H1 (cell line): ENCODE measurements at regions not wholly inside any gene's neighbourhood (a gene's known extent, or its start where the extent isn't known, plus 50 kb on each side); places are given as distances from the start of the nearest gene placed in this dataset.
"Not testable (repeated sequence)": the region's sequence is repeated elsewhere in the genome, so short reads cannot be mapped to it uniquely, and the experiment has no call there.

ENCODE experiments used
- CTCF ChIA-PET: fragments of 300-600 bp; sonication (Branson Sonifier 250); formaldehyde crosslinking; loops from one replicate; lab custom pipeline; 2021; ENCODE audit not compliant: partially characterized antibody; lab: Charles Lee
- POLR2A ChIA-PET: fragments of 300-600 bp; sonication (Branson Sonifier 250); formaldehyde crosslinking; loops from one replicate; lab custom pipeline; 2021; ENCODE audit warnings: inconsistent platforms; ENCODE audit not compliant: partially characterized antibody; lab: Charles Lee
- DNase-seq, 2 experiments: peaks; one replicate each; pipeline versions ENCODE4 v3.0.0 to v3.0.0-alpha.2; 2010 to 2022; ENCODE audit warnings: low spot score in 2 of 2, low read depth in 1 of 2, mixed read lengths in 1 of 2
- FAIRE-seq: peaks from 2 replicates; lab custom pipeline; 2011; peaks lifted over from hg19 to GRCh38; lab: Jason Lieb, UNC
- H2AFZ ChIP-seq: 2 replicates; pipeline ENCODE4 v1.8.1; 2012; ENCODE audit warnings: low read length, inconsistent platforms
- H2AK5ac ChIP-seq: 2 replicates; pipeline ENCODE4 v1.6.1; 2013; ENCODE audit warnings: low read depth, low read length
- H2BK120ac ChIP-seq: replicated peaks from 2 replicates; pipeline ENCODE3; 2013; ENCODE audit warnings: low read depth, low read length, inconsistent platforms
- H2BK12ac ChIP-seq: 2 replicates; pipeline ENCODE4 v1.6.1; 2013; ENCODE audit warnings: low read depth, low read length
- H2BK15ac ChIP-seq: 2 replicates; pipeline ENCODE4 v1.6.1; 2013; ENCODE audit warnings: low read length
- H2BK20ac ChIP-seq: 2 replicates; pipeline ENCODE4 v1.6.1; 2013; ENCODE audit warnings: low read length
- H2BK5ac ChIP-seq: 2 replicates; pipeline ENCODE4 v1.6.1; 2013; ENCODE audit warnings: low read depth, low read length
- H3K14ac ChIP-seq: 2 replicates; pipeline ENCODE4 v1.6.1; 2013; ENCODE audit warnings: inconsistent platforms; ENCODE audit not compliant: insufficient read length
- H3K18ac ChIP-seq: 2 replicates; pipeline ENCODE4 v1.6.1; 2013; ENCODE audit warnings: low read length; ENCODE audit errors: extremely low read depth
- H3K23ac ChIP-seq: 2 replicates; pipeline ENCODE4 v1.6.1; 2013; ENCODE audit warnings: inconsistent platforms; ENCODE audit not compliant: insufficient read length
- H3K23me2 ChIP-seq: 2 replicates; pipeline ENCODE4 v1.6.1; 2013; ENCODE audit warnings: low read depth, low read length
- H3K27ac ChIP-seq: 2 replicates; pipeline ENCODE4 v1.6.1; 2011; ENCODE audit warnings: low read depth, low read length, inconsistent platforms
- H3K27me3 ChIP-seq, 4 experiments: replicated peaks in 1 of 4; 1 replicate in 1 of 4; 2 replicates in 3 of 4; pipeline versions ENCODE4 v1.6.1 to v1.8.1; 2011 to 2013; ENCODE audit warnings: low read length in 3 of 4, mild to moderate bottlenecking in 3 of 4, inconsistent platforms in 2 of 4, mixed read lengths in 2 of 4, moderate library complexity in 1 of 4; ENCODE audit not compliant: control insufficient read depth in 3 of 4, insufficient read depth in 3 of 4; ENCODE audit errors: extremely low read depth in 1 of 4
- H3K36me3 ChIP-seq, 4 experiments: 2 replicates each; pipeline versions ENCODE4 v1.6.1 to v1.8.1; 2011 to 2013; ENCODE audit warnings: mild to moderate bottlenecking in 4 of 4, low read length in 3 of 4, moderate library complexity in 2 of 4, control low read depth in 1 of 4, inconsistent platforms in 1 of 4; ENCODE audit not compliant: insufficient read depth in 4 of 4, control insufficient read depth in 2 of 4
- H3K4ac ChIP-seq: replicated peaks from 2 replicates; pipeline ENCODE3; 2013; ENCODE audit warnings: low read length, low read depth, mixed read lengths, inconsistent platforms; ENCODE audit not compliant: insufficient read length
- H3K4me1 ChIP-seq, 4 experiments: replicated peaks in 1 of 4; 1 replicate in 1 of 4; 2 replicates in 3 of 4; pipeline versions ENCODE4 v1.6.1 to v1.8.1; 2011 to 2013; ENCODE audit warnings: low read length in 3 of 4, inconsistent platforms in 2 of 4, mixed read lengths in 1 of 4; ENCODE audit not compliant: insufficient read depth in 4 of 4, control insufficient read depth in 3 of 4
- H3K4me2 ChIP-seq, 2 experiments: 2 replicates each; pipeline versions ENCODE4 v1.6.1 to v1.8.1; 2011 to 2013; ENCODE audit warnings: low read depth in 2 of 2, low read length in 2 of 2, control low read depth in 1 of 2, inconsistent platforms in 1 of 2, mild to moderate bottlenecking in 1 of 2; ENCODE audit not compliant: insufficient read depth in 1 of 2
- H3K4me3 ChIP-seq, 4 experiments: fragments of 200-600, 300-600 bp in 1 of 4; sonication (generic), shearing (Covaris generic), sonication (Bioruptor Twin) in 1 of 4; 2 replicates each; pipeline versions ENCODE4 v1.5.1 to v1.8.1; 2011 to 2016; ENCODE audit warnings: low read length in 4 of 4, low read depth in 3 of 4, control low read depth in 2 of 4, inconsistent platforms in 2 of 4, mild to moderate bottlenecking in 2 of 4, mixed read lengths in 1 of 4, moderate library complexity in 1 of 4; ENCODE audit not compliant: insufficient read depth in 2 of 4; ENCODE audit errors: extremely low read depth in 1 of 4
- H3K56ac ChIP-seq: replicated peaks from 2 replicates; pipeline ENCODE3; 2013; ENCODE audit warnings: low read depth, mild to moderate bottlenecking, mixed read lengths, low read length, inconsistent platforms; ENCODE audit not compliant: insufficient read length
- H3K79me1 ChIP-seq: 2 replicates; pipeline ENCODE4 v1.6.1; 2013; ENCODE audit warnings: low read depth, low read length, control low read depth
- H3K79me2 ChIP-seq, 2 experiments: 2 replicates each; pipeline versions ENCODE4 v1.6.1 to v1.8.1; 2012 to 2013; ENCODE audit warnings: low read length in 2 of 2, mild to moderate bottlenecking in 2 of 2, inconsistent platforms in 1 of 2; ENCODE audit not compliant: insufficient read depth in 2 of 2, control insufficient read depth in 1 of 2
- H3K9ac ChIP-seq, 4 experiments: replicated peaks in 1 of 4; 1 replicate in 1 of 4; 2 replicates in 3 of 4; pipeline versions ENCODE4 v1.6.1 to v1.8.1; 2011 to 2013; ENCODE audit warnings: low read depth in 3 of 4, low read length in 3 of 4, control low read depth in 2 of 4, mild to moderate bottlenecking in 2 of 4, moderate library complexity in 2 of 4, inconsistent platforms in 1 of 4; ENCODE audit errors: extremely low read depth in 1 of 4
- H3K9me3 ChIP-seq, 2 experiments: 2 replicates each; pipeline versions ENCODE4 v1.6.1 to v1.8.1; 2012 to 2013; ENCODE audit warnings: mild to moderate bottlenecking in 2 of 2, moderate library complexity in 2 of 2, control low read depth in 1 of 2, inconsistent platforms in 1 of 2, low read depth in 1 of 2, low read length in 1 of 2, mixed read lengths in 1 of 2; ENCODE audit not compliant: insufficient read depth in 2 of 2
- H4K20me1 ChIP-seq, 2 experiments: replicated peaks in 1 of 2; 2 replicates each; pipeline versions ENCODE3 to v1.8.1; 2011 to 2013; ENCODE audit warnings: inconsistent platforms in 2 of 2, low read length in 2 of 2, mild to moderate bottlenecking in 1 of 2; ENCODE audit not compliant: insufficient read depth in 2 of 2, control insufficient read depth in 1 of 2
- H4K5ac ChIP-seq: 2 replicates; pipeline ENCODE4 v1.6.1; 2013; ENCODE audit warnings: low read length, low read depth, mixed read lengths, inconsistent platforms; ENCODE audit not compliant: insufficient read length
- H4K8ac ChIP-seq: 2 replicates; pipeline ENCODE4 v1.8.0; 2013; ENCODE audit warnings: mild to moderate bottlenecking, moderate library complexity, low read length, inconsistent platforms; ENCODE audit not compliant: insufficient read depth; ENCODE audit errors: extremely low read depth
- H4K91ac ChIP-seq: replicated peaks from 2 replicates; pipeline ENCODE3; 2013; ENCODE audit warnings: low read length, mixed read lengths, inconsistent platforms; ENCODE audit not compliant: insufficient read length
- WGBS, 2 experiments: shearing (Covaris generic) in 1 of 2; methylation state at CpG; one replicate each; pipeline versions ENCODE4 v1.1.6 to v1.1.7; 2013 to 2015; ENCODE audit warnings: low lambda C conversion rate in 2 of 2, mixed read lengths in 2 of 2, inconsistent platforms in 1 of 2, low coverage in 1 of 2, missing lambda C conversion rate in 1 of 2; ENCODE audit not compliant: insufficient replicate concordance in 2 of 2, insufficient coverage in 1 of 2, insufficient read length in 1 of 2; ENCODE audit errors: extremely low coverage in 1 of 2, missing lambda C conversion rate in 1 of 2; 5-methylcytosine and 5-hydroxymethylcytosine counted together

- H4K8ac ChIP-seq, H3K9me3 ChIP-seq, H3K27me3 ChIP-seq, H3K56ac ChIP-seq, H3K4ac ChIP-seq, H2BK20ac ChIP-seq, H4K91ac ChIP-seq, H3K14ac ChIP-seq, H3K18ac ChIP-seq, H2BK15ac ChIP-seq, H2BK5ac ChIP-seq, POLR2A ChIA-PET, H2BK120ac ChIP-seq, H3K23ac ChIP-seq, H3K4me1 ChIP-seq, H4K5ac ChIP-seq, H3K27ac ChIP-seq, CTCF ChIA-PET, H2AFZ ChIP-seq, H2BK12ac ChIP-seq, H3K9ac ChIP-seq, H2AK5ac ChIP-seq, FAIRE-seq, H3K79me1 ChIP-seq, H3K23me2 ChIP-seq: not testable (repeated sequence)
- H3K4me3 ChIP-seq = peak overlapping the region in 1 of 4 experiments; percentile 88; a peak in 2 of 8 replicates
- H3K79me2 ChIP-seq = peaks cover 10 to 72% of the 10 kb centered on the region in 2 experiments; a peak in 3 of 4 replicates
- WGBS, 2 experiments = 96% methylated on average over 8 of the region's 8 CpGs; no CpG with 5 or more reads in 1 of the 2 experiments
- H3K36me3 ChIP-seq = peaks cover 0 to 13% (median 0%) of the 10 kb centered on the region in 4 experiments; a peak in 1 of 8 replicates
- peak in 1 of 2 experiments; percentile 47 for DNase-seq
- peak overlapping the region; percentile 21 to 58; a peak in 1 of 4 replicates for H3K4me2 ChIP-seq
- peaks cover 8 to 14% of the 10 kb centered on the region in 2 experiments for H4K20me1 ChIP-seq
Measured at GRCh38 chr17:30730171-30730836, 94.2 kb downstream of the CRLF3 start.
